ENCODE measurements at regions not wholly inside any gene's neighbourhood (a gene's known extent, or its start where the extent isn't known, plus 50 kb on each side); places are given as distances from the start of the nearest gene placed in this dataset.

DNA sequence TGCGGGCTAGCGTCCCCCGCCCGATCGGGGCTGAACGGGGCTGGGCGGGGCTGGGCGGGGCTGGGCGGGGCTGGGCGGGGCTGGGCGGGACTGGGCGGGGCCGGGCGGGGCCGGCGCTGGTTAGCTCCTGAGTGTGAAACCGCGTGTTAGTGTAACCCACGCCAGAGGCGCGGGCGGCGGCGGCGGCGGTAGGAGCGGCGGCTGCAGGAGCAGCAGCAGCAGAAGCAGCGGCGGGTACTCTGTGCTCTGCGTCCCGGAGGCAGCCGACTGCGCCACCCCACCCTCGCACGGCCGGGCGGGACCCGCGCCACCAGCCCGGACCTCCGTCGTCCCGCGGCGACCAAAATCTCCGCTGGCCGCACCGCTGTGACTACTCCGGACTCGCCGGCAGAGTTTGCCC is 128.1 kb downstream of the LAS1L start:
- TF ChIP-seq, protein P1, sequence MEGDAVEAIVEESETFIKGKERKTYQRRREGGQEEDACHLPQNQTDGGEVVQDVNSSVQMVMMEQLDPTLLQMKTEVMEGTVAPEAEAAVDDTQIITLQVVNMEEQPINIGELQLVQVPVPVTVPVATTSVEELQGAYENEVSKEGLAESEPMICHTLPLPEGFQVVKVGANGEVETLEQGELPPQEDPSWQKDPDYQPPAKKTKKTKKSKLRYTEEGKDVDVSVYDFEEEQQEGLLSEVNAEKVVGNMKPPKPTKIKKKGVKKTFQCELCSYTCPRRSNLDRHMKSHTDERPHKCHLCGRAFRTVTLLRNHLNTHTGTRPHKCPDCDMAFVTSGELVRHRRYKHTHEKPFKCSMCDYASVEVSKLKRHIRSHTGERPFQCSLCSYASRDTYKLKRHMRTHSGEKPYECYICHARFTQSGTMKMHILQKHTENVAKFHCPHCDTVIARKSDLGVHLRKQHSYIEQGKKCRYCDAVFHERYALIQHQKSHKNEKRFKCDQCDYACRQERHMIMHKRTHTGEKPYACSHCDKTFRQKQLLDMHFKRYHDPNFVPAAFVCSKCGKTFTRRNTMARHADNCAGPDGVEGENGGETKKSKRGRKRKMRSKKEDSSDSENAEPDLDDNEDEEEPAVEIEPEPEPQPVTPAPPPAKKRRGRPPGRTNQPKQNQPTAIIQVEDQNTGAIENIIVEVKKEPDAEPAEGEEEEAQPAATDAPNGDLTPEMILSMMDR (IDR thresholded peaks at IDR 0.05; ENCODE audit: insufficient read depth, low read length, poor library complexity, severe bottlenecking): no peak
- no peak for TF ChIP-seq EZH2phosphoT487 (conservative IDR thresholded peaks at IDR 0.05; ENCODE audit: low read length)
